Skeletal muscle tissue (tissue), 3 donors: ENCODE measurements at regions not wholly inside any gene's neighbourhood (a gene's known extent, or its start where the extent isn't known, plus 50 kb on each side); places are given as distances from the start of the nearest gene placed in this dataset.

Source experiments
- H3K27ac ChIP-seq: one replicate; pipeline ENCODE4 v1.7.0; 2013; ENCODE audit warnings: mild to moderate bottlenecking, low read depth, low read length, inconsistent platforms
- H3K27me3 ChIP-seq, 3 donors: one replicate each; pipeline ENCODE4 v1.7.0; 2013; ENCODE audit warnings: low read length in 3 of 3; ENCODE audit not compliant: control insufficient read depth in 3 of 3, insufficient read depth in 3 of 3
- H3K36me3 ChIP-seq, 3 donors: one replicate each; pipeline ENCODE4 v1.7.0; 2013; ENCODE audit warnings: low read length in 3 of 3; ENCODE audit not compliant: control insufficient read depth in 3 of 3, insufficient read depth in 3 of 3
- H3K4me1 ChIP-seq, 3 donors: one replicate each; pipeline ENCODE4 v1.7.0; 2013; ENCODE audit warnings: low read length in 3 of 3, mild to moderate bottlenecking in 3 of 3; ENCODE audit not compliant: control insufficient read depth in 3 of 3, insufficient read depth in 3 of 3
- H3K4me3 ChIP-seq, 3 donors: one replicate each; pipeline ENCODE4 v1.7.0; 2013; ENCODE audit warnings: low read length in 3 of 3
- H3K9ac ChIP-seq, 3 donors: one replicate each; pipeline ENCODE4 v1.7.0; 2013; ENCODE audit warnings: low read length in 3 of 3, mild to moderate bottlenecking in 3 of 3, moderate library complexity in 2 of 3, low read depth in 1 of 3
- H3K9me3 ChIP-seq, 3 donors: one replicate each; pipeline ENCODE4 v1.7.0; 2013; ENCODE audit warnings: low read length in 3 of 3; ENCODE audit not compliant: control insufficient read depth in 3 of 3
- donor health status: Osteomylitis.

DNA sequence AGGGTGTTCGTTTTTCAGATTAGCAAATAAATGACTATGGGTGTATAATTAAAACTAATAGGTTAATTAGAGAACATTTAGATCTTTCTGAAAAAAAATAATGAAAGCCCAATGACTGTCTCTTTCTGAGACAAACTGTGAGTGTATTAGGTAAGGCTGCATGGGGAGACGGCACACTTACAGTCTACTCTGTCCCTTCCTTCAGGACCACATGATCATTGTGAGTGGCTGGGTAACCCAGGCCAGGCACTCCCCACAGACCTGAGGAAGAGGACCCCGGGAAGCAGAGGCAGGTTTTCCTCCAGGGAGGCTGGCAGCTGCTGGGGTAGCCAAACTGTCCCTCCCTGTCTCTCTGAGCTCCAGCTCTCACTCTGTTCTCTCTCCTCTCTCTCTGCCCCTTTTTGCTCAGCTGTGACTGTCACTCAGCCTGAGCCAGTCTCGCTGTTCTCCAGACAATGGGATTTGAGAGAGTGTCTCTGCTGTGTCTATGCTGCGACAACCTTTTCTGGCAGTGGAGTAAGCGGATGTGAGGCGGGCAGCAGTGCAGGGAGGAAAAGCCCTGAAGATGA is 83.1 kb upstream of the NCAM1 start:
- Histone ChIP-seq H3K36me3 (no peaks in the 10 kb centered on the region), H3K9me3 (no peaks in the 10 kb centered on the region), H3K4me1 (peaks cover 0 to 9% (median 0%) of the 10 kb centered on the region in 3 donors), H3K9ac (no peak overlapping the region), H3K27me3 (no peaks in the 10 kb centered on the region), H3K27ac (no peak overlapping the region), H3K4me3 (no peak overlapping the region)

DNA sequence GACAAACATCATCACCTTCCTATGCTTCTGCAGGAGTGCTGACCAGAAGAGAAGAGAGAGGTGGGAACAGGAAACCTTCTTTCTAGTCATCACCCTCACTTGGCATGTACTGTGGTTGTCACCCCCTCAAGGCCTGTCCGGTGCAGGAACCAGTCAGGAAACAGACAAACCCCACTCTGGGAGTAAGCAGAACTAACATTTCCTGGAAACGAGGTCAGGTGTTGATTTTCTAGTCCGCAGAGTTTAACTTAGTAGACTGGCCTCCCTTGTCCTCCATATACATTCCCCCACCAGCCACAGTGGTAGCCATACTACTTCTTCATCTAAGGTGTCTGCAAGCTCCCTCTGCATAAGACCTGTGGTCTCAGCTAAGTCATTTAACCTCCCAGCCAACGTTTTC is 80.7 kb upstream of the NCAM1 start:
- no peak overlapping the region for H3K4me3 ChIP-seq
- no peak overlapping the region for H3K9ac ChIP-seq
- H3K27ac ChIP-seq = no peak overlapping the region
- H3K27me3 ChIP-seq = no peaks in the 10 kb centered on the region
- no peaks in the 10 kb centered on the region for H3K9me3 ChIP-seq
- peaks cover 3 to 9% (median 3%) of the 10 kb centered on the region in 3 donors for H3K4me1 ChIP-seq
- no peaks in the 10 kb centered on the region for H3K36me3 ChIP-seq

GRCh38 chr11:112881461-112881860 is 79.8 kb upstream of the NCAM1 start:
- Histone ChIP-seq H3K36me3 (no peaks in the 10 kb centered on the region), H3K4me1 (peaks cover 3 to 9% (median 3%) of the 10 kb centered on the region in 3 donors), H3K27me3 (no peaks in the 10 kb centered on the region), H3K27ac (no peak overlapping the region), H3K4me3 (peak overlapping the region; percentile 66 to 83 (median 73)), H3K9me3 (no peaks in the 10 kb centered on the region), H3K9ac (peak overlapping the region; percentile 54 to 63 (median 57))

- Histone ChIP-seq H3K36me3 (no peaks in the 10 kb centered on the region), H3K9me3 (no peaks in the 10 kb centered on the region), H3K27ac (no peak overlapping the region), H3K4me1 (peaks cover 3 to 9% (median 3%) of the 10 kb centered on the region in 3 donors), H3K27me3 (no peaks in the 10 kb centered on the region), H3K4me3 (no peak overlapping the region), H3K9ac (no peak overlapping the region)
These were observed 78.5 kb upstream of the NCAM1 start for GRCh38 chr11:112882494-112883381.

- H3K9ac ChIP-seq = no peak overlapping the region
These were observed 77.0 kb upstream of the NCAM1 start for GRCh38 chr11:112884012-112884767.

GRCh38 chr11:112885744-112886433 is 75.3 kb upstream of the NCAM1 start:
- no peak overlapping the region for H3K27ac ChIP-seq
- H3K36me3 ChIP-seq = no peaks in the 10 kb centered on the region
- H3K9me3 ChIP-seq = no peaks in the 10 kb centered on the region
- H3K27me3 ChIP-seq = no peaks in the 10 kb centered on the region
- H3K4me1 ChIP-seq = peaks cover 3 to 9% (median 3%) of the 10 kb centered on the region in 3 donors
- H3K9ac ChIP-seq = no peak overlapping the region
- H3K4me3 ChIP-seq = no peak overlapping the region

More at GRCh38 chr11:112884012-112884767, 77.0 kb upstream of the NCAM1 start:
- H3K36me3 ChIP-seq = no peaks in the 10 kb centered on the region
- H3K27me3 ChIP-seq = no peaks in the 10 kb centered on the region
- H3K4me1 ChIP-seq = peaks cover 3 to 9% (median 3%) of the 10 kb centered on the region in 3 donors
- H3K9me3 ChIP-seq = no peaks in the 10 kb centered on the region
- H3K27ac ChIP-seq = no peak overlapping the region
- no peak overlapping the region for H3K4me3 ChIP-seq

DNA sequence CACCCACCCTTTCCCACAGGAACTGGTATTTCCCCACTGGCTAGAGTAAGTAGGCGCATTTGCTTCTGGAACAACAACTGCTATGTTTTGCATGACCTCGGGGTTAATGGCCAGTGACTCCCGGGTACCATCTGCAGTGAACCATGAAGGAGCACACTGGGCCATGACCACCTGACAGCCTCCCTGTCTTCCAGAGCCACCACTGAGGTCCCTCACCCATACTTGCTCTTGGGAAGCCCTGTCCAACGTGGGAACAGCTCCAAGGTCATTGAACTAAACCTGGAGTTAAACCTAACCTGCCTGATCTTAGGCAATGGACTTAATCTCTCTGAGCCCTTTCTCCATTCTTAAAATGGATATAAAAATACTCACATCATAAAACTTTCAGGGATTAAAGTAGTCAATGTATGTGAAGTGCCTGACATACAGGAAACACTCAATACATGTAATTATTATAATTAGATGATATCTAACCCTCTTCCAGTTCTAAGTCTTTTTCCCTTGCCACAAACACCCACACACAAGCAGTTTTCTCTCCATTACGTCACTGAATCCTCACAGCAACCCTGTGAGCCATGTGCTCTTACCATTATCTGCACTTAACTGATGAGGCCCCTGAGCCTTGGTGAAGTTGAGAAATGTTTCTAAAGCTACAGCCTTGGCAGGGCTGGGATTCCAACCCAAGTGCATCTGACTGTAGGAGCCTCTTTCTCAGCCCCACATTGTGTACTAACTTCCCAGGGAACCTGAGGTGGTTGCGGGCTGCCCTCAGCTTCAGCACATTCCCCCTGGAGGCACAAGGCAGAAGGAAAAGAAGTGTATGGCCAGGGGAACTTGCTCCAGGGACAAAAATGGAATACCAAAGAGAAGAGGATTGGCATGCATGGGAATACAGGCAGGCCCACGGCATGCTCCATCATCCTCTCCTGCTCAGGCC is 74.5 kb upstream of the NCAM1 start:
- H3K27me3 ChIP-seq = peaks cover 0 to 3% (median 0%) of the 10 kb centered on the region in 3 donors

DNA sequence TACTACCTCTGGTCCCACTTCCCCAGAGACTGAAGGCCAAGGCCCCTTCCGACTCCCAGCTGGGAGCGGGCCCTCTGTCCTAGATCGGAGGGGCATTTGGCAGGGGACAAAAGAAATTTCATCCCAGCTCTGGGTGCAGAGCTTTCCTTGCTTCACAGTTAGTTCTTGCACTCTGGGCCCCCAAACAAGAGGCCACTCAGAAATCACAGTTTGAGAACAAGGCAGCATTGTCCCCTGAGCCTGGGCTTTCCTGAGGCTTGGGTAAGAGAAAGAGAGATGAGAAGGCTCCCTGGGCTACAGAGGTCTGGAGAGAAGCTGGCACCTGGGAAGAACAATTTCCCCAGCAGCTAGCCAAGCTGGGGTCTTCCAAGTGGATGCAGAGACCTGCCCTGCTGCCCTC is 71.8 kb upstream of the NCAM1 start:
- H3K27me3 ChIP-seq = peaks cover 0 to 3% (median 3%) of the 10 kb centered on the region in 3 donors
- no peaks in the 10 kb centered on the region for H3K36me3 ChIP-seq
- H3K4me3 ChIP-seq = no peak overlapping the region
- H3K4me1 ChIP-seq = peaks cover 0 to 3% (median 3%) of the 10 kb centered on the region in 3 donors
- H3K27ac ChIP-seq = no peak overlapping the region
- no peaks in the 10 kb centered on the region for H3K9me3 ChIP-seq
- H3K9ac ChIP-seq = no peak overlapping the region

More for the DNA sequence above, 74.5 kb upstream of the NCAM1 start:
- H3K36me3 ChIP-seq = no peaks in the 10 kb centered on the region
- no peaks in the 10 kb centered on the region for H3K9me3 ChIP-seq
- no peak overlapping the region for H3K27ac ChIP-seq
- H3K4me3 ChIP-seq = no peak overlapping the region
- no peak overlapping the region for H3K9ac ChIP-seq
- H3K4me1 ChIP-seq = peaks cover 2 to 3% (median 3%) of the 10 kb centered on the region in 3 donors
